Activated naive CD8-positive, alpha-beta T cell treated with anti-CD3 and anti-CD28 coated beads, Interleukin-2, amount 50 U/mL, for 24 hours (primary cell): ENCODE measurements at regions not wholly inside any gene's neighbourhood (a gene's known extent, or its start where the extent isn't known, plus 50 kb on each side); places are given as distances from the start of the nearest gene placed in this dataset.

ENCODE experiments used
- ATAC-seq: fragments of 150-1000 bp; cut with Tn5 transposase; one replicate; pipeline ENCODE4 v1.10.0; 2021
- DNase-seq: peaks from one replicate; pipeline ENCODE4 v3.0.0; 2021
- H3K27ac Mint-ChIP-seq: one replicate; pipeline ENCODE4 v1.8.0; 2021; ENCODE audit warnings: mild to moderate bottlenecking, mixed read lengths
- H3K27me3 Mint-ChIP-seq: one replicate; pipeline ENCODE4 v1.8.0; 2021; ENCODE audit warnings: mixed read lengths
- H3K36me3 Mint-ChIP-seq: one replicate; pipeline ENCODE4 v1.8.0; 2021; ENCODE audit warnings: low read depth, mixed read lengths
- H3K4me1 Mint-ChIP-seq: one replicate; pipeline ENCODE4 v1.8.0; 2021; ENCODE audit warnings: mixed read lengths
- H3K4me3 Mint-ChIP-seq: one replicate; pipeline ENCODE4 v1.8.0; 2021; ENCODE audit warnings: mild to moderate bottlenecking, moderate library complexity, mixed read lengths
- H3K9me3 Mint-ChIP-seq: one replicate; pipeline ENCODE4 v1.8.0; 2021; ENCODE audit warnings: mixed read lengths

GRCh38 chr12:17695495-17695894 lies 394.5 kb downstream of the RERGL start:
- H3K36me3 Mint-ChIP-seq, result no peaks in the 10 kb centered on the region
- DNase-seq (no peak), ATAC-seq (no peak)
- H3K4me3 Mint-ChIP-seq, result no peak overlapping the region
- H3K9me3 Mint-ChIP-seq, result peaks cover 8% of the 10 kb centered on the region
- no peak overlapping the region for H3K27ac Mint-ChIP-seq
- H3K27me3 Mint-ChIP-seq, result no peaks in the 10 kb centered on the region
- H3K4me1 Mint-ChIP-seq, result no peaks in the 10 kb centered on the region

GRCh38 chr12:17691369-17691768 lies 398.6 kb downstream of the RERGL start:
- H3K27me3 Mint-ChIP-seq, result no peaks in the 10 kb centered on the region
- H3K27ac Mint-ChIP-seq, result no peak overlapping the region
- DNase-seq (no peak), ATAC-seq (no peak)
- H3K9me3 Mint-ChIP-seq, result peaks cover 21% of the 10 kb centered on the region
- no peak overlapping the region for H3K4me3 Mint-ChIP-seq
- H3K4me1 Mint-ChIP-seq, result no peaks in the 10 kb centered on the region
- no peaks in the 10 kb centered on the region for H3K36me3 Mint-ChIP-seq

GRCh38 chr12:17680220-17680619 lies 409.8 kb downstream of the RERGL start:
- H3K9me3 Mint-ChIP-seq, result peaks cover 18% of the 10 kb centered on the region
- no peaks in the 10 kb centered on the region for H3K27me3 Mint-ChIP-seq
- no peak overlapping the region for H3K4me3 Mint-ChIP-seq
- DNase-seq (no peak), ATAC-seq (no peak)
- no peaks in the 10 kb centered on the region for H3K4me1 Mint-ChIP-seq
- H3K36me3 Mint-ChIP-seq, result no peaks in the 10 kb centered on the region
- no peak overlapping the region for H3K27ac Mint-ChIP-seq

GRCh38 chr12:17666641-17667324 lies 423.2 kb downstream of the RERGL start:
- Mint-ChIP-seq H3K27ac (no peak overlapping the region), H3K4me3 (no peak overlapping the region), H3K9me3 (peaks cover 11% of the 10 kb centered on the region), H3K4me1 (no peaks in the 10 kb centered on the region), H3K27me3 (no peaks in the 10 kb centered on the region), H3K36me3 (no peaks in the 10 kb centered on the region)
- no peak for ATAC-seq
- no peak for DNase-seq

GRCh38 chr12:17665839-17666238 lies 424.2 kb downstream of the RERGL start:
- no peaks in the 10 kb centered on the region for H3K27me3 Mint-ChIP-seq
- no peaks in the 10 kb centered on the region for H3K4me1 Mint-ChIP-seq
- no peak for ATAC-seq
- no peaks in the 10 kb centered on the region for H3K36me3 Mint-ChIP-seq
- no peak for DNase-seq
- H3K9me3 Mint-ChIP-seq, result peaks cover 11% of the 10 kb centered on the region
- no peak overlapping the region for H3K4me3 Mint-ChIP-seq
- H3K27ac Mint-ChIP-seq, result no peak overlapping the region

GRCh38 chr12:17661250-17661649 lies 428.7 kb downstream of the RERGL start:
- H3K27me3 Mint-ChIP-seq, result no peaks in the 10 kb centered on the region
- no peaks in the 10 kb centered on the region for H3K36me3 Mint-ChIP-seq
- no peak overlapping the region for H3K27ac Mint-ChIP-seq
- H3K9me3 Mint-ChIP-seq, result peaks cover 6% of the 10 kb centered on the region
- no peak for ATAC-seq
- no peak overlapping the region for H3K4me3 Mint-ChIP-seq
- DNase-seq, result no peak
- no peaks in the 10 kb centered on the region for H3K4me1 Mint-ChIP-seq

GRCh38 chr12:17652436-17652835 lies 437.6 kb downstream of the RERGL start:
- H3K36me3 Mint-ChIP-seq, result no peaks in the 10 kb centered on the region
- no peak overlapping the region for H3K27ac Mint-ChIP-seq
- DNase-seq, result no peak
- no peaks in the 10 kb centered on the region for H3K27me3 Mint-ChIP-seq
- H3K9me3 Mint-ChIP-seq, result peaks cover 3% of the 10 kb centered on the region
- no peak for ATAC-seq
- H3K4me3 Mint-ChIP-seq, result no peak overlapping the region
- no peaks in the 10 kb centered on the region for H3K4me1 Mint-ChIP-seq

GRCh38 chr12:17642340-17642650 lies 447.7 kb downstream of the RERGL start:
- Mint-ChIP-seq H3K4me1 (no peaks in the 10 kb centered on the region), H3K4me3 (no peak overlapping the region), H3K9me3 (no peaks in the 10 kb centered on the region), H3K36me3 (no peaks in the 10 kb centered on the region), H3K27ac (no peak overlapping the region), H3K27me3 (no peaks in the 10 kb centered on the region)
- ATAC-seq, result no peak
- DNase-seq, result no peak

- Mint-ChIP-seq H3K27ac (no peak overlapping the region), H3K36me3 (no peaks in the 10 kb centered on the region), H3K4me1 (no peaks in the 10 kb centered on the region), H3K4me3 (no peak overlapping the region), H3K9me3 (no peaks in the 10 kb centered on the region), H3K27me3 (no peaks in the 10 kb centered on the region)
- ATAC-seq, result no peak
- no peak for DNase-seq
Observed at GRCh38 chr12:17640615-17641014, 449.4 kb downstream of the RERGL start.

GRCh38 chr12:17618831-17619230 lies 471.2 kb downstream of the RERGL start:
- ATAC-seq (no peak), DNase-seq (no peak)
- Mint-ChIP-seq H3K27me3 (no peaks in the 10 kb centered on the region), H3K27ac (no peak overlapping the region), H3K9me3 (peaks cover 25% of the 10 kb centered on the region), H3K36me3 (no peaks in the 10 kb centered on the region), H3K4me1 (no peaks in the 10 kb centered on the region), H3K4me3 (no peak overlapping the region)

- no peak for ATAC-seq
Observed at GRCh38 chr12:17609701-17610100, 480.3 kb downstream of the RERGL start.

GRCh38 chr12:17609153-17609552 lies 480.8 kb downstream of the RERGL start:
- H3K27me3 Mint-ChIP-seq, result no peaks in the 10 kb centered on the region
- no peaks in the 10 kb centered on the region for H3K36me3 Mint-ChIP-seq
- H3K27ac Mint-ChIP-seq, result no peak overlapping the region
- no peak for ATAC-seq
- DNase-seq, result no peak
- H3K4me1 Mint-ChIP-seq, result no peaks in the 10 kb centered on the region
- no peaks in the 10 kb centered on the region for H3K9me3 Mint-ChIP-seq
- H3K4me3 Mint-ChIP-seq, result no peak overlapping the region

More at GRCh38 chr12:17609701-17610100, 480.3 kb downstream of the RERGL start:
- Mint-ChIP-seq H3K27me3 (no peaks in the 10 kb centered on the region), H3K4me3 (no peak overlapping the region), H3K36me3 (no peaks in the 10 kb centered on the region), H3K9me3 (no peaks in the 10 kb centered on the region), H3K4me1 (no peaks in the 10 kb centered on the region), H3K27ac (no peak overlapping the region)
- no peak for DNase-seq

- Mint-ChIP-seq H3K27ac (no peak overlapping the region), H3K27me3 (no peaks in the 10 kb centered on the region), H3K4me3 (no peak overlapping the region), H3K9me3 (peaks cover 8% of the 10 kb centered on the region), H3K4me1 (no peaks in the 10 kb centered on the region), H3K36me3 (no peaks in the 10 kb centered on the region)
- DNase-seq, result no peak
- ATAC-seq, result no peak
Observed at GRCh38 chr12:17595111-17595510, 494.9 kb downstream of the RERGL start.

- Mint-ChIP-seq H3K27me3 (no peaks in the 10 kb centered on the region), H3K4me1 (no peaks in the 10 kb centered on the region), H3K4me3 (no peak overlapping the region), H3K36me3 (no peaks in the 10 kb centered on the region), H3K27ac (no peak overlapping the region), H3K9me3 (peaks cover 8% of the 10 kb centered on the region)
- ATAC-seq, result no peak
- no peak for DNase-seq
Observed at GRCh38 chr12:17593715-17594406, 496.1 kb downstream of the RERGL start.

GRCh38 chr12:17592472-17592871 lies 497.5 kb downstream of the RERGL start:
- Mint-ChIP-seq H3K4me3 (no peak overlapping the region), H3K9me3 (peaks cover 8% of the 10 kb centered on the region), H3K27me3 (no peaks in the 10 kb centered on the region), H3K36me3 (no peaks in the 10 kb centered on the region), H3K4me1 (no peaks in the 10 kb centered on the region), H3K27ac (no peak overlapping the region)
- DNase-seq (no peak), ATAC-seq (no peak)
